ENCODE measurements at regions not wholly inside any gene's neighbourhood (a gene's known extent, or its start where the extent isn't known, plus 50 kb on each side); places are given as distances from the start of the nearest gene placed in this dataset.

- H3K27ac Mint-ChIP-seq, result peak overlapping the region in 1 of 3 experiments; percentile 62
- no peaks in the 10 kb centered on the region for H3K36me3 Mint-ChIP-seq (ENCODE audit: low read depth)
- H3K4me1 Mint-ChIP-seq, result no peaks in the 10 kb centered on the region
- no peaks in the 10 kb centered on the region for H3K27me3 Mint-ChIP-seq (ENCODE audit: low read depth)
- no peak for TF ChIP-seq CTCF (IDR thresholded peaks at IDR 0.05; ENCODE audit: unreplicated experiment in 3 of 3)
- no peaks in the 10 kb centered on the region for H3K9me3 Mint-ChIP-seq
- H3K4me3 Mint-ChIP-seq, result no peak overlapping the region
Observed at GRCh38 chr12:32024884-32025592, 65.8 kb downstream of the RESF1 start.

GRCh38 chr12:32025906-32026305 lies 66.7 kb downstream of the RESF1 start:
- no peak for TF ChIP-seq CTCF (IDR thresholded peaks at IDR 0.05; ENCODE audit: unreplicated experiment in 3 of 3)
- Mint-ChIP-seq H3K9me3 (no peaks in the 10 kb centered on the region), H3K27me3 (ENCODE audit: low read depth) (no peaks in the 10 kb centered on the region), H3K4me1 (peaks cover 4% of the 10 kb centered on the region), H3K27ac (no peak overlapping the region), H3K36me3 (ENCODE audit: low read depth) (no peaks in the 10 kb centered on the region), H3K4me3 (no peak overlapping the region)

GRCh38 chr12:32027684-32028365 lies 68.6 kb downstream of the RESF1 start:
- H3K4me3 Mint-ChIP-seq, result no peak overlapping the region
- H3K9me3 Mint-ChIP-seq, result no peaks in the 10 kb centered on the region
- no peaks in the 10 kb centered on the region for H3K36me3 Mint-ChIP-seq (ENCODE audit: low read depth)
- no peak overlapping the region for H3K27ac Mint-ChIP-seq
- H3K27me3 Mint-ChIP-seq (ENCODE audit: low read depth), result no peaks in the 10 kb centered on the region
- H3K4me1 Mint-ChIP-seq, result peaks cover 21% of the 10 kb centered on the region
- no peak for TF ChIP-seq CTCF (IDR thresholded peaks at IDR 0.05; ENCODE audit: unreplicated experiment in 3 of 3)

GRCh38 chr12:32030151-32030550 lies 70.9 kb downstream of the RESF1 start:
- H3K27me3 Mint-ChIP-seq (ENCODE audit: low read depth), result no peaks in the 10 kb centered on the region
- TF ChIP-seq CTCF (IDR thresholded peaks at IDR 0.05; ENCODE audit: unreplicated experiment in 3 of 3), result no peak
- no peak overlapping the region for H3K4me3 Mint-ChIP-seq
- H3K4me1 Mint-ChIP-seq, result peaks cover 31% of the 10 kb centered on the region
- no peaks in the 10 kb centered on the region for H3K36me3 Mint-ChIP-seq (ENCODE audit: low read depth)
- H3K27ac Mint-ChIP-seq, result no peak overlapping the region
- H3K9me3 Mint-ChIP-seq, result no peaks in the 10 kb centered on the region

- no peaks in the 10 kb centered on the region for H3K27me3 Mint-ChIP-seq (ENCODE audit: low read depth)
- no peak for TF ChIP-seq CTCF (IDR thresholded peaks at IDR 0.05; ENCODE audit: unreplicated experiment in 3 of 3)
- H3K27ac Mint-ChIP-seq, result peak overlapping the region in 2 of 3 experiments; percentile 14 to 31
- H3K9me3 Mint-ChIP-seq, result no peaks in the 10 kb centered on the region
- H3K4me3 Mint-ChIP-seq, result no peak overlapping the region
- no peaks in the 10 kb centered on the region for H3K36me3 Mint-ChIP-seq (ENCODE audit: low read depth)
- H3K4me1 Mint-ChIP-seq, result peaks cover 31% of the 10 kb centered on the region
Observed at GRCh38 chr12:32030676-32031075, 71.5 kb downstream of the RESF1 start.

GRCh38 chr12:32031109-32031508 lies 71.9 kb downstream of the RESF1 start:
- H3K4me3 Mint-ChIP-seq, result no peak overlapping the region
- no peak for TF ChIP-seq CTCF (IDR thresholded peaks at IDR 0.05; ENCODE audit: unreplicated experiment in 3 of 3)
- peaks cover 31% of the 10 kb centered on the region for H3K4me1 Mint-ChIP-seq
- H3K27me3 Mint-ChIP-seq (ENCODE audit: low read depth), result no peaks in the 10 kb centered on the region
- no peaks in the 10 kb centered on the region for H3K9me3 Mint-ChIP-seq
- peak overlapping the region in 2 of 3 experiments; percentile 14 to 31 for H3K27ac Mint-ChIP-seq
- H3K36me3 Mint-ChIP-seq (ENCODE audit: low read depth), result no peaks in the 10 kb centered on the region

All from nephron (organoid).